ENCODE measurements at regions not wholly inside any gene's neighbourhood (a gene's known extent, or its start where the extent isn't known, plus 50 kb on each side); places are given as distances from the start of the nearest gene placed in this dataset.
A peak's percentile ranks its signal among the peaks of the same experiment; 100 is the strongest.

- no peaks in the 10 kb centered on the region for H3K9me3 Mint-ChIP-seq
- no peak overlapping the region for H3K27ac Mint-ChIP-seq
- no peak for DNase-seq
- peaks cover 3% of the 10 kb centered on the region for H3K27me3 Mint-ChIP-seq (ENCODE audit: low read depth, poor library complexity)
- H3K4me1 Mint-ChIP-seq = no peaks in the 10 kb centered on the region
- no peak overlapping the region for H3K4me3 Mint-ChIP-seq
- H3K36me3 Mint-ChIP-seq (ENCODE audit: low read depth) = no peaks in the 10 kb centered on the region
- no peak for TF ChIP-seq CTCF (IDR thresholded peaks at IDR 0.05)
These were observed 488.1 kb upstream of the GRM3 start for GRCh38 chr7:86155623-86156022.

- Mint-ChIP-seq H3K9me3 (no peaks in the 10 kb centered on the region), H3K4me1 (no peaks in the 10 kb centered on the region), H3K4me3 (no peak overlapping the region), H3K27me3 (ENCODE audit: low read depth, poor library complexity) (no peaks in the 10 kb centered on the region), H3K36me3 (ENCODE audit: low read depth) (no peaks in the 10 kb centered on the region), H3K27ac (no peak overlapping the region)
- DNase-seq = no peak
- no peak for TF ChIP-seq CTCF (IDR thresholded peaks at IDR 0.05)
These were observed 490.8 kb upstream of the GRM3 start for GRCh38 chr7:86152926-86153325.

GRCh38 chr7:86149024-86149665 lies 494.6 kb upstream of the GRM3 start:
- no peaks in the 10 kb centered on the region for H3K4me1 Mint-ChIP-seq
- TF ChIP-seq CTCF (IDR thresholded peaks at IDR 0.05) = no peak
- no peaks in the 10 kb centered on the region for H3K36me3 Mint-ChIP-seq (ENCODE audit: low read depth)
- no peaks in the 10 kb centered on the region for H3K9me3 Mint-ChIP-seq
- DNase-seq = no peak
- peak overlapping the region; percentile 2 for H3K27ac Mint-ChIP-seq
- no peaks in the 10 kb centered on the region for H3K27me3 Mint-ChIP-seq (ENCODE audit: low read depth, poor library complexity)
- H3K4me3 Mint-ChIP-seq = no peak overlapping the region

- Mint-ChIP-seq H3K4me3 (no peak overlapping the region), H3K9me3 (no peaks in the 10 kb centered on the region), H3K27me3 (ENCODE audit: low read depth, poor library complexity) (no peaks in the 10 kb centered on the region), H3K4me1 (no peaks in the 10 kb centered on the region), H3K36me3 (ENCODE audit: low read depth) (no peaks in the 10 kb centered on the region), H3K27ac (no peak overlapping the region)
- no peak for DNase-seq
- no peak for TF ChIP-seq CTCF (IDR thresholded peaks at IDR 0.05)
These were observed 495.2 kb upstream of the GRM3 start for GRCh38 chr7:86148501-86148900.

GRCh38 chr7:86137343-86137742 lies 506.4 kb upstream of the GRM3 start:
- no peaks in the 10 kb centered on the region for H3K36me3 Mint-ChIP-seq (ENCODE audit: low read depth)
- H3K4me1 Mint-ChIP-seq = no peaks in the 10 kb centered on the region
- no peak for DNase-seq
- H3K27ac Mint-ChIP-seq = no peak overlapping the region
- H3K9me3 Mint-ChIP-seq = no peaks in the 10 kb centered on the region
- no peaks in the 10 kb centered on the region for H3K27me3 Mint-ChIP-seq (ENCODE audit: low read depth, poor library complexity)
- H3K4me3 Mint-ChIP-seq = no peak overlapping the region
- TF ChIP-seq CTCF (IDR thresholded peaks at IDR 0.05) = no peak

GRCh38 chr7:86130268-86130667 lies 513.4 kb upstream of the GRM3 start:
- no peaks in the 10 kb centered on the region for H3K9me3 Mint-ChIP-seq
- peaks cover 11% of the 10 kb centered on the region for H3K27me3 Mint-ChIP-seq (ENCODE audit: low read depth, poor library complexity)
- H3K4me1 Mint-ChIP-seq = no peaks in the 10 kb centered on the region
- DNase-seq = no peak
- TF ChIP-seq CTCF (IDR thresholded peaks at IDR 0.05) = no peak
- no peak overlapping the region for H3K4me3 Mint-ChIP-seq
- no peaks in the 10 kb centered on the region for H3K36me3 Mint-ChIP-seq (ENCODE audit: low read depth)
- H3K27ac Mint-ChIP-seq = no peak overlapping the region

Data from nephron progenitor cell (in vitro differentiated cells).